Fibroblast of skin of right quadriceps (primary cell): ENCODE measurements at regions not wholly inside any gene's neighbourhood (a gene's known extent, or its start where the extent isn't known, plus 50 kb on each side); places are given as distances from the start of the nearest gene placed in this dataset.
A peak's percentile ranks its signal among the peaks of the same experiment; 100 is the strongest.

ENCODE experiments used
- DNase-seq: peaks from one replicate; pipeline ENCODE4 v3.0.0-alpha.2; 2013

- peak; percentile 31 for DNase-seq
These were observed 52.8 kb upstream of the FILIP1 start for GRCh38 chr6:75546381-75546780.

- no peak for DNase-seq
These were observed 51.0 kb upstream of the SENP6 start for GRCh38 chr6:75550544-75551167.

DNA sequence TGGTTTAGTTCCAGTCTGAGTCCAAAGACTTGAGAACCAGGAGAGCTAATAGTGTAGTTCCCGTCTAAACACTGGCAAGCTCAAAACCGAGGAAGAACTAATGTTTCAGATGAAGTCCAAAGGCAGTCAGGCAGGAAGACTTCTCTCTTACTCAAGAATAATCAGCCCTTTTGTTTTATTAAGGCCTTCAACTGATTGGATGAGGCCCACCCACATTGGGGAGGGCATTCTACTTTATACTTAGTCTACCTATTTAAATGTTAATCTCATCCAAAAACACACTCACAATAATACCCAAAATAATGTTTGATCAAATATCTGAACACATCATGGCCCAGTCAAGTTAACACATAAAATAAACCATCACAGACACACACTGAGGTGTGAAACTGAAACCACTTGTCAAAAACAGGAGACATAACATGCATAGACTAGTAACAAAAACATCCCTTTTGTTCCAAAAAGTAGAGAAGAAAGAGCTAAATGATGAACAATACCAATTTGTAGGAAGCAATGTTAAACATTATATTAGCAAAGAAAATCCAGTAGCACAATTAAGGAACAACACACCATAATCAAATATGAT is 50.2 kb upstream of the SENP6 start:
- no peak for DNase-seq
